GM12878 (cell line): ENCODE measurements at regions not wholly inside any gene's neighbourhood (a gene's known extent, or its start where the extent isn't known, plus 50 kb on each side); places are given as distances from the start of the nearest gene placed in this dataset.

Experiments used
- ATAC-seq: fragments of 200-7000 bp; cut with Tn5 transposase; 3 replicates; pipeline ENCODE4 v1.9.1; 2020; ENCODE audit warnings: mild to moderate bottlenecking, moderate library complexity
- BruUV-seq: library from RNA; stranded (reverse); fragments of 400-500 nt; replicated peaks from 2 replicates; lab custom pipeline; 2021; lab: Mats Ljungman, UMichigan
- CTCF ChIA-PET: fragments of 300-600 bp; sonication (Branson Sonifier 250); formaldehyde crosslinking; extraction: SDS; loops from one replicate; lab custom pipeline; 2021; ENCODE audit warnings: inconsistent platforms; lab: Yijun Ruan, JAX
- POLR2A ChIA-PET: fragments of 350-600 bp; formaldehyde crosslinking; extraction: SDS; loops from one replicate; lab custom pipeline; 2021; ENCODE audit warnings: inconsistent platforms; lab: Charles Lee
- RAD21 ChIA-PET: fragments of 300-600 bp; sonication (Branson Sonifier 250); formaldehyde crosslinking; loops from one replicate; lab custom pipeline; 2023; ENCODE audit warnings: antibody characterized with exemption; ENCODE audit not compliant: unreplicated experiment; lab: Charles Lee
- SMC1A ChIA-PET: fragments of 300-600 bp; sonication (Branson Sonifier 250); formaldehyde crosslinking; loops from one replicate; lab custom pipeline; 2023; ENCODE audit not compliant: unreplicated experiment, uncharacterized antibody; lab: Charles Lee
- DNase-seq: peaks from one replicate; pipeline ENCODE4 v3.0.0-alpha.2; 2011; ENCODE audit warnings: low read depth, low spot score
- FAIRE-seq: peaks from 3 replicates; lab custom pipeline; 2011; peaks lifted over from hg19 to GRCh38; lab: Jason Lieb, UNC
- H2AFZ ChIP-seq: 2 replicates; pipeline ENCODE4 v1.6.0; 2011; ENCODE audit warnings: low read depth, low read length, control low read depth; ENCODE audit not compliant: control insufficient read depth
- H3K27ac ChIP-seq: 2 replicates; pipeline ENCODE4 v1.5.1; 2011; ENCODE audit warnings: control low read depth; ENCODE audit not compliant: control insufficient read depth, insufficient read depth
- H3K27me3 ChIP-seq, 2 experiments: replicated peaks in 1 of 2; 2 replicates each; pipeline versions ENCODE4 v1.6.0 to v1.6.1; 2011; ENCODE audit warnings: low read length in 1 of 2; ENCODE audit not compliant: control insufficient read depth in 2 of 2, insufficient read depth in 2 of 2
- H3K36me3 ChIP-seq, 2 experiments: 2 replicates each; pipeline ENCODE4 v1.5.1; 2011; ENCODE audit warnings: low read length in 1 of 2; ENCODE audit not compliant: control insufficient read depth in 2 of 2, insufficient read depth in 2 of 2
- H3K4me1 ChIP-seq: 2 replicates; pipeline ENCODE4 v1.6.1; 2011; ENCODE audit warnings: mild to moderate bottlenecking, low read length, moderate library complexity, mixed read lengths; ENCODE audit not compliant: control insufficient read depth, insufficient read depth
- H3K4me2 ChIP-seq: 2 replicates; pipeline ENCODE4 v1.6.0; 2011; ENCODE audit warnings: control low read depth; ENCODE audit not compliant: control insufficient read depth, insufficient read depth
- H3K4me3 ChIP-seq: fragments of 200-600 bp; sonication (generic); 2 replicates; pipeline ENCODE4 v1.5.1; 2016
- H3K79me2 ChIP-seq: 2 replicates; pipeline ENCODE4 v1.6.0; 2011; ENCODE audit warnings: low read length; ENCODE audit not compliant: control insufficient read depth, insufficient read depth
- H3K9ac ChIP-seq: 2 replicates; pipeline ENCODE4 v1.8.0; 2011; ENCODE audit warnings: low read length, control low read depth, mixed read lengths; ENCODE audit not compliant: control insufficient read depth, insufficient read depth
- H3K9me3 ChIP-seq: replicated peaks from 3 replicates; pipeline ENCODE4 v1.5.1; 2011; ENCODE audit warnings: mild to moderate bottlenecking, low read length; ENCODE audit not compliant: control insufficient read depth, insufficient read depth
- H4K20me1 ChIP-seq: 2 replicates; pipeline ENCODE4 v1.6.0; 2011; ENCODE audit not compliant: control insufficient read depth, insufficient read depth
- BMI1 ChIP-seq: fragments of 450-650 bp; IDR thresholded peaks from 2 replicates; pipeline ENCODE4 v1.6.1; 2016; ENCODE audit warnings: mild to moderate bottlenecking, moderate library complexity, borderline replicate concordance
- CHD2 ChIP-seq: IDR thresholded peaks from 2 replicates; pipeline ENCODE4 v1.6.1; 2011; ENCODE audit warnings: low read depth, low read length, improper control_type of control experiment, borderline replicate concordance
- CHD4 ChIP-seq: fragments of 200-600 bp; sonication (generic); IDR thresholded peaks from 2 replicates; pipeline ENCODE4 v1.6.1; 2016; ENCODE audit warnings: mild to moderate bottlenecking
- KAT2A ChIP-seq: conservative IDR thresholded peaks from 2 replicates; pipeline ENCODE4 v1.6.1; 2011; ENCODE audit warnings: low read depth, low read length; ENCODE audit not compliant: control insufficient read depth
- KLF5 ChIP-seq: fragments of 450-650 bp; IDR thresholded peaks from 2 replicates; pipeline ENCODE4 v1.6.1; 2014; ENCODE audit warnings: mild to moderate bottlenecking; ENCODE audit not compliant: partially characterized antibody
- MXI1 ChIP-seq: fragments of 150-350 bp; IDR thresholded peaks from 2 replicates; pipeline ENCODE4 v1.6.1; 2011; ENCODE audit warnings: low read depth, mild to moderate bottlenecking, inconsistent platforms, low read length, improper control_type of control experiment
- RFX5 ChIP-seq: IDR thresholded peaks from 2 replicates; pipeline ENCODE4 v1.6.1; 2011; ENCODE audit warnings: low read depth, low read length, improper control_type of control experiment
- WGBS: methylation state at CpG from one replicate; pipeline ENCODE4 v1.1.6; 2016; ENCODE audit warnings: low lambda C conversion rate; ENCODE audit not compliant: insufficient replicate concordance, insufficient coverage; ENCODE audit errors: missing lambda C conversion rate; 5-methylcytosine and 5-hydroxymethylcytosine counted together
- in situ Hi-C: fragments of 300-500 bp; cut with MboI; formaldehyde crosslinking; loops from 9 replicates; pipeline ENCODE4 v1.14.3; 2018; ENCODE audit warnings: mixed read lengths
- intact Hi-C: fragments of 100-400 bp; cut with micrococcal nuclease; formaldehyde crosslinking; loops from one replicate; pipeline ENCODE4 v1.14.2; 2022; ENCODE audit not compliant: unreplicated experiment
- TF ChIP-seq, protein P1 (sequence below): fragments of 150-350 bp; IDR thresholded peaks from 2 replicates; pipeline ENCODE4 v1.6.1; 2014; ENCODE audit warnings: mild to moderate bottlenecking, low read depth, low read length
- TF ChIP-seq, protein P2 (sequence below): IDR thresholded peaks from 2 replicates; pipeline ENCODE4 v1.6.1; 2011; ENCODE audit warnings: mild to moderate bottlenecking, low read depth, low read length, moderate library complexity; ENCODE audit not compliant: insufficient replicate concordance
- TF ChIP-seq, protein P3 (sequence below): fragments of 450-650 bp; IDR thresholded peaks from 2 replicates; pipeline ENCODE4 v1.6.1; 2017; ENCODE audit warnings: antibody characterized with exemption, mild to moderate bottlenecking, moderate library complexity

DNA sequence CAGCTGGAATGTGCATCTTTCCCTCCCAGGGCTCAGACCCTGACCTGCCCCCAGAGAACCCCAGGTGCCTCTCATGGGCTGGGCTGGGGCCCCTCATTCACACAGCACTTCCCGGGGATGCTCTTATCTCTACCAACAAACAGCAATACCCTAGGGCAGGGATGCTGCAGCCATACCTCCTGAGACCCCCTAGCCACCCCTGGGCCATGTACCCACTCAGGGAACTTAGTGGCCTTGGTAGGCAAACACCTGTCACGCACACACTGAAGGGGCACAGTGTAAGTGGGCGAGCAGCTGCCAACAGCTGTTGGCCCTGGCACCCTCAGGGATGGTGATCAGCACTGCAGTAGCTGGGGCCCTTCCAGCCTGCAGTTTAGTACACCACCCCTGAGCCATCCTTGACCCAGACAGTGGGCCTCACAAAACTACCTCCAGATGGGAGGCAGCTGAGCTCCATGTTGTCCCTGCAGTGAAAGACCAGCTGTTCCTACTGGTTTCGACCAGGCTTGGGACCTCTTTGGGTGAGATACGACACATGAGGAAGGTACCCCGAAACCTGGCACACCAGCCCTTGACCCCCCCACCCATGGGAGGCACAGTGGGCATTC is 1723.6 kb downstream of the TP53TG3F start:
- ChIA-PET SMC1A (no interaction called here), POLR2A (no interaction called here), RAD21 (no interaction called here), CTCF (no interaction called here)
- Histone ChIP-seq H3K4me1 (no peaks in the 10 kb centered on the region), H3K4me3 (no peak overlapping the region), H3K4me2 (no peak overlapping the region), H2AFZ (no peak overlapping the region), H3K9ac (no peak overlapping the region), H3K27ac (no peak overlapping the region), H4K20me1 (no peaks in the 10 kb centered on the region), H3K27me3 (no peaks in the 10 kb centered on the region), H3K79me2 (no peaks in the 10 kb centered on the region), H3K9me3 (no peaks in the 10 kb centered on the region; the same call in 2 of the 3 replicates), H3K36me3 (no peaks in the 10 kb centered on the region)
- DNase-seq = no peak
- intact Hi-C loops (no loop called here), in situ Hi-C loops (loop anchor here (25.0 kb wide), 1 partner anchor 404 kb away; no protein-coding TSS in a partner anchor)
- BruUV-seq = no TSS peak
- TF ChIP-seq, protein P1, sequence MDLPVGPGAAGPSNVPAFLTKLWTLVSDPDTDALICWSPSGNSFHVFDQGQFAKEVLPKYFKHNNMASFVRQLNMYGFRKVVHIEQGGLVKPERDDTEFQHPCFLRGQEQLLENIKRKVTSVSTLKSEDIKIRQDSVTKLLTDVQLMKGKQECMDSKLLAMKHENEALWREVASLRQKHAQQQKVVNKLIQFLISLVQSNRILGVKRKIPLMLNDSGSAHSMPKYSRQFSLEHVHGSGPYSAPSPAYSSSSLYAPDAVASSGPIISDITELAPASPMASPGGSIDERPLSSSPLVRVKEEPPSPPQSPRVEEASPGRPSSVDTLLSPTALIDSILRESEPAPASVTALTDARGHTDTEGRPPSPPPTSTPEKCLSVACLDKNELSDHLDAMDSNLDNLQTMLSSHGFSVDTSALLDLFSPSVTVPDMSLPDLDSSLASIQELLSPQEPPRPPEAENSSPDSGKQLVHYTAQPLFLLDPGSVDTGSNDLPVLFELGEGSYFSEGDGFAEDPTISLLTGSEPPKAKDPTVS = no peak
- TF ChIP-seq KLF5 (no peak), CHD4 (no peak), RFX5 (no peak), KAT2A (no peak), CHD2 (no peak), BMI1 (no peak), MXI1 (no peak)
- TF ChIP-seq, protein P2, sequence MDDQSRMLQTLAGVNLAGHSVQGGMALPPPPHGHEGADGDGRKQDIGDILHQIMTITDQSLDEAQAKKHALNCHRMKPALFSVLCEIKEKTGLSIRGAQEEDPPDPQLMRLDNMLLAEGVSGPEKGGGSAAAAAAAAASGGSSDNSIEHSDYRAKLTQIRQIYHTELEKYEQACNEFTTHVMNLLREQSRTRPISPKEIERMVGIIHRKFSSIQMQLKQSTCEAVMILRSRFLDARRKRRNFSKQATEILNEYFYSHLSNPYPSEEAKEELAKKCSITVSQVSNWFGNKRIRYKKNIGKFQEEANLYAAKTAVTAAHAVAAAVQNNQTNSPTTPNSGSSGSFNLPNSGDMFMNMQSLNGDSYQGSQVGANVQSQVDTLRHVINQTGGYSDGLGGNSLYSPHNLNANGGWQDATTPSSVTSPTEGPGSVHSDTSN = no peak
- TF ChIP-seq, protein P3, sequence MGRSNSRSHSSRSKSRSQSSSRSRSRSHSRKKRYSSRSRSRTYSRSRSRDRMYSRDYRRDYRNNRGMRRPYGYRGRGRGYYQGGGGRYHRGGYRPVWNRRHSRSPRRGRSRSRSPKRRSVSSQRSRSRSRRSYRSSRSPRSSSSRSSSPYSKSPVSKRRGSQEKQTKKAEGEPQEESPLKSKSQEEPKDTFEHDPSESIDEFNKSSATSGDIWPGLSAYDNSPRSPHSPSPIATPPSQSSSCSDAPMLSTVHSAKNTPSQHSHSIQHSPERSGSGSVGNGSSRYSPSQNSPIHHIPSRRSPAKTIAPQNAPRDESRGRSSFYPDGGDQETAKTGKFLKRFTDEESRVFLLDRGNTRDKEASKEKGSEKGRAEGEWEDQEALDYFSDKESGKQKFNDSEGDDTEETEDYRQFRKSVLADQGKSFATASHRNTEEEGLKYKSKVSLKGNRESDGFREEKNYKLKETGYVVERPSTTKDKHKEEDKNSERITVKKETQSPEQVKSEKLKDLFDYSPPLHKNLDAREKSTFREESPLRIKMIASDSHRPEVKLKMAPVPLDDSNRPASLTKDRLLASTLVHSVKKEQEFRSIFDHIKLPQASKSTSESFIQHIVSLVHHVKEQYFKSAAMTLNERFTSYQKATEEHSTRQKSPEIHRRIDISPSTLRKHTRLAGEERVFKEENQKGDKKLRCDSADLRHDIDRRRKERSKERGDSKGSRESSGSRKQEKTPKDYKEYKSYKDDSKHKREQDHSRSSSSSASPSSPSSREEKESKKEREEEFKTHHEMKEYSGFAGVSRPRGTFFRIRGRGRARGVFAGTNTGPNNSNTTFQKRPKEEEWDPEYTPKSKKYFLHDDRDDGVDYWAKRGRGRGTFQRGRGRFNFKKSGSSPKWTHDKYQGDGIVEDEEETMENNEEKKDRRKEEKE = no peak
- no peak for FAIRE-seq
- WGBS = 9% methylated on average over 5 of the region's 6 CpGs
- ATAC-seq = no peak
